IMR-90 (cell line): ENCODE measurements at regions not wholly inside any gene's neighbourhood (a gene's known extent, or its start where the extent isn't known, plus 50 kb on each side); places are given as distances from the start of the nearest gene placed in this dataset.

ENCODE experiments used
- ATAC-seq: fragments of 200-7000 bp; cut with Tn5 transposase; 2 replicates; pipeline ENCODE4 v1.9.1; 2020; ENCODE audit warnings: low read depth, mild to moderate bottlenecking, moderate library complexity
- BruUV-seq: library from RNA; stranded (reverse); fragments of 400-500 nt; replicated peaks from 2 replicates; lab custom pipeline; 2021; lab: Mats Ljungman, UMichigan
- CTCF ChIA-PET: fragments of 300-600 bp; formaldehyde crosslinking; extraction: SDS; loops from one replicate; lab custom pipeline; 2021; ENCODE audit warnings: antibody characterized with exemption; lab: Yijun Ruan, JAX
- POLR2A ChIA-PET: fragments of 300-600 bp; sonication (Branson Sonifier 250); formaldehyde crosslinking; loops from one replicate; lab custom pipeline; 2022; ENCODE audit warnings: antibody characterized with exemption; ENCODE audit not compliant: unreplicated experiment; lab: Charles Lee
- DNase-seq: peaks from one replicate; pipeline ENCODE4 v3.0.0; 2013
- H2AFZ ChIP-seq: replicated peaks from 2 replicates; pipeline ENCODE3; 2013; ENCODE audit warnings: low read length, mild to moderate bottlenecking; ENCODE audit not compliant: poor library complexity
- H2AK5ac ChIP-seq: 2 replicates; pipeline ENCODE4 v1.6.1; 2013; ENCODE audit warnings: low read depth, low read length, inconsistent platforms
- H2AK9ac ChIP-seq: replicated peaks from 2 replicates; pipeline ENCODE3; 2013; ENCODE audit warnings: mild to moderate bottlenecking, low read depth, low read length, moderate library complexity; ENCODE audit not compliant: poor library complexity
- H2BK120ac ChIP-seq: 2 replicates; pipeline ENCODE4 v1.6.1; 2013; ENCODE audit warnings: low read depth, low read length, inconsistent platforms
- H2BK15ac ChIP-seq: 3 replicates; pipeline ENCODE4 v1.6.1; 2013; ENCODE audit warnings: low read depth, low read length, inconsistent platforms
- H2BK20ac ChIP-seq: 2 replicates; pipeline ENCODE4 v1.6.1; 2013; ENCODE audit warnings: low read depth, mild to moderate bottlenecking, inconsistent platforms, low read length, moderate library complexity
- H2BK5ac ChIP-seq: 2 replicates; pipeline ENCODE4 v1.6.1; 2013; ENCODE audit warnings: mild to moderate bottlenecking, low read depth, low read length, inconsistent platforms; ENCODE audit not compliant: poor library complexity, severe bottlenecking
- H3K14ac ChIP-seq: replicated peaks from 2 replicates; pipeline ENCODE4 v1.6.1; 2013; ENCODE audit warnings: low read depth, low read length, inconsistent platforms
- H3K18ac ChIP-seq: 2 replicates; pipeline ENCODE4 v1.6.1; 2013; ENCODE audit warnings: low read depth, low read length, control low read depth
- H3K23ac ChIP-seq: 2 replicates; pipeline ENCODE4 v1.6.1; 2013; ENCODE audit warnings: low read depth, low read length, inconsistent platforms
- H3K27ac ChIP-seq: 2 replicates; pipeline ENCODE4 v1.5.1; 2013; ENCODE audit warnings: mild to moderate bottlenecking, control low read depth, low read length; ENCODE audit not compliant: insufficient read depth
- H3K27me3 ChIP-seq: 2 replicates; pipeline ENCODE4 v1.6.1; 2013; ENCODE audit warnings: low read length; ENCODE audit not compliant: control insufficient read depth, insufficient read depth
- H3K36me3 ChIP-seq: 2 replicates; pipeline ENCODE4 v1.6.1; 2013; ENCODE audit warnings: low read length, mixed read lengths; ENCODE audit not compliant: control insufficient read depth, insufficient read depth
- H3K4ac ChIP-seq: 2 replicates; pipeline ENCODE4 v1.6.1; 2013; ENCODE audit warnings: low read depth, low read length, inconsistent platforms
- H3K4me1 ChIP-seq: 2 replicates; pipeline ENCODE4 v1.6.1; 2013; ENCODE audit warnings: low read length, mixed read lengths; ENCODE audit not compliant: control insufficient read depth, insufficient read depth
- H3K4me2 ChIP-seq: 2 replicates; pipeline ENCODE4 v1.6.1; 2013; ENCODE audit warnings: low read depth, mild to moderate bottlenecking, control low read depth, low read length, moderate library complexity
- H3K4me3 ChIP-seq: 2 replicates; pipeline ENCODE4 v1.5.1; 2013; ENCODE audit warnings: low read depth, mild to moderate bottlenecking, control low read depth, low read length, moderate library complexity; ENCODE audit not compliant: insufficient read depth
- H3K56ac ChIP-seq: 2 replicates; pipeline ENCODE4 v1.6.1; 2013; ENCODE audit warnings: low read length, inconsistent platforms; ENCODE audit not compliant: insufficient read depth; ENCODE audit errors: extremely low read depth
- H3K79me1 ChIP-seq, 2 experiments: 2 replicates each; pipeline ENCODE4 v1.6.1; 2013; ENCODE audit warnings: low read length in 2 of 2, inconsistent platforms in 1 of 2, low read depth in 1 of 2
- H3K9ac ChIP-seq: 2 replicates; pipeline ENCODE4 v1.6.1; 2013; ENCODE audit warnings: low read depth, low read length, control low read depth
- H3K9me1 ChIP-seq: 2 replicates; pipeline ENCODE4 v1.6.1; 2013; ENCODE audit warnings: low read length, inconsistent platforms; ENCODE audit not compliant: insufficient read depth
- H3K9me3 ChIP-seq: 2 replicates; pipeline ENCODE4 v1.6.1; 2013; ENCODE audit warnings: low read length; ENCODE audit not compliant: control insufficient read depth, insufficient read depth
- H4K20me1 ChIP-seq: 2 replicates; pipeline ENCODE4 v1.6.1; 2013; ENCODE audit warnings: low read length, inconsistent platforms; ENCODE audit not compliant: insufficient read depth
- H4K5ac ChIP-seq: 2 replicates; pipeline ENCODE4 v1.6.1; 2013; ENCODE audit warnings: mild to moderate bottlenecking, low read depth, low read length, control low read depth
- H4K8ac ChIP-seq, 2 experiments: 2 replicates each; pipeline ENCODE4 v1.6.1; 2013; ENCODE audit warnings: low read depth in 2 of 2, low read length in 2 of 2, control low read depth in 1 of 2, inconsistent platforms in 1 of 2
- H4K91ac ChIP-seq: 2 replicates; pipeline ENCODE4 v1.6.1; 2013; ENCODE audit warnings: low read depth, low read length, inconsistent platforms; ENCODE audit not compliant: insufficient read depth
- BHLHE40 ChIP-seq: fragments of 150-350 bp; IDR thresholded peaks from 2 replicates; pipeline ENCODE4 v1.6.1; 2016; ENCODE audit warnings: mild to moderate bottlenecking, low read depth, low read length
- CEBPB ChIP-seq: IDR thresholded peaks from 2 replicates; pipeline ENCODE4 v1.6.1; 2012; ENCODE audit warnings: low read depth, low read length, improper control_type of control experiment
- CHD1 ChIP-seq: IDR thresholded peaks from 2 replicates; pipeline ENCODE4 v1.6.1; 2012; ENCODE audit warnings: low read depth, low read length, improper control_type of control experiment
- FOS ChIP-seq: fragments of 150-350 bp; IDR thresholded peaks from 2 replicates; pipeline ENCODE4 v1.6.1; 2016; ENCODE audit warnings: low read depth, low read length
- MAFK ChIP-seq: IDR thresholded peaks from 2 replicates; pipeline ENCODE4 v1.6.1; 2012; ENCODE audit warnings: low read depth, low read length, improper control_type of control experiment
- MAZ ChIP-seq: IDR thresholded peaks from 2 replicates; pipeline ENCODE4 v1.6.1; 2012; ENCODE audit warnings: low read depth, mild to moderate bottlenecking, low read length, improper control_type of control experiment, moderate library complexity, borderline replicate concordance
- MXI1 ChIP-seq: IDR thresholded peaks from 2 replicates; pipeline ENCODE4 v1.6.1; 2012; ENCODE audit warnings: low read depth, mild to moderate bottlenecking, low read length, moderate library complexity, borderline replicate concordance
- NFE2L2 ChIP-seq: fragments of 150-350 bp; IDR thresholded peaks from 2 replicates; pipeline ENCODE4 v1.6.1; 2016; ENCODE audit warnings: low read depth, mild to moderate bottlenecking, low read length
- POLR2A ChIP-seq: IDR thresholded peaks from 2 replicates; pipeline ENCODE4 v1.6.1; 2012; ENCODE audit warnings: mild to moderate bottlenecking, low read depth, low read length
- RAD21 ChIP-seq: IDR thresholded peaks from 2 replicates; pipeline ENCODE4 v1.6.1; 2012; ENCODE audit warnings: low read length, improper control_type of control experiment
- RCOR1 ChIP-seq: IDR thresholded peaks from 2 replicates; pipeline ENCODE4 v1.6.1; 2012; ENCODE audit warnings: mild to moderate bottlenecking, low read length, improper control_type of control experiment; ENCODE audit not compliant: insufficient replicate concordance
- RFX5 ChIP-seq: IDR thresholded peaks from 2 replicates; pipeline ENCODE4 v1.8.0; 2012; ENCODE audit warnings: low read depth, mild to moderate bottlenecking, low read length, moderate library complexity
- SMC3 ChIP-seq: fragments of 150-350 bp; IDR thresholded peaks from 2 replicates; pipeline ENCODE4 v1.6.1; 2016; ENCODE audit warnings: low read depth, mild to moderate bottlenecking, antibody characterized with exemption, low read length, moderate library complexity
- WGBS, 2 experiments: methylation state at CpG; one replicate each; pipeline versions ENCODE4 v1.1.5 to v1.1.7; 2013; ENCODE audit warnings: missing lambda C conversion rate in 2 of 2; ENCODE audit not compliant: insufficient read length in 1 of 2; ENCODE audit errors: extremely low coverage in 2 of 2; 5-methylcytosine and 5-hydroxymethylcytosine counted together
- dilution Hi-C: fragments of 300-500 bp; cut with HindIII; formaldehyde crosslinking; loops from one replicate; pipeline ENCODE4 v1.14.3; 2018; ENCODE audit warnings: low sequenced_read_pairs; ENCODE audit not compliant: unreplicated experiment
- in situ Hi-C: fragments of 300-500 bp; cut with MboI; formaldehyde crosslinking; loops from 3 replicates; pipeline ENCODE4 v1.14.3; 2019; ENCODE audit warnings: low sequenced_read_pairs, inconsistent platforms, mixed read lengths
- intact Hi-C: fragments of 100-400 bp; cut with micrococcal nuclease; formaldehyde crosslinking; loops from 2 replicates; pipeline ENCODE4 v1.10.0; 2022
- TF ChIP-seq, protein P1 (sequence below): conservative IDR thresholded peaks from 2 replicates; pipeline ENCODE4 v1.5.1; 2012; ENCODE audit warnings: mild to moderate bottlenecking, low read depth, low read length, improper control_type of control experiment
- TF ChIP-seq, protein P2 (sequence below): fragments of 150-350 bp; IDR thresholded peaks from 2 replicates; pipeline ENCODE4 v1.6.1; 2017; ENCODE audit warnings: mild to moderate bottlenecking, antibody characterized with exemption, low read length, low read depth
- TF ChIP-seq, protein P3 (sequence below): fragments of 150-350 bp; IDR thresholded peaks from 2 replicates; pipeline ENCODE4 v1.6.1; 2016; ENCODE audit warnings: low read depth, mild to moderate bottlenecking, low read length, moderate library complexity, borderline replicate concordance

DNA sequence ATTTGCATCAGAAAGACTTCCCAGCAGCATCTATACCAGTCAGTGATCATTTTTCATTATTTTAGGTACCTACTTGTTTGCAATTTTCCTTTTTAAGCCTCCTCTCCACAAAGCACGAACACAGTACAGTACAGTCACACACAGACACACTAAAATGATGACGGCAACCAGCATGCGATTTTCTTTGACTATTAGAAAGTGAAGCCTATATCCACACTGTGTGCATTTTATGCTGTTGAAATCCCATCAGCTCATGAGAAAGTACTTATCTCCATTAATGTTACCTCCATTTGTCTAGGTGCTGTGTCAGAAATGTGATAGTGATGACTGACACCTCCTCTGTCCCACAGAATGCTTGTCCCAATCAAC is 294.7 kb upstream of the MEIS2 start:
- no peak overlapping the region for H2BK15ac ChIP-seq
- no peaks in the 10 kb centered on the region for H4K20me1 ChIP-seq
- H2BK120ac ChIP-seq, result no peak overlapping the region
- no peak for ATAC-seq
- H2AFZ ChIP-seq, result no peak overlapping the region
- no peak overlapping the region for H4K8ac ChIP-seq
- no peak overlapping the region for H3K9ac ChIP-seq
- H3K27me3 ChIP-seq, result no peaks in the 10 kb centered on the region
- no peak for DNase-seq
- no peaks in the 10 kb centered on the region for H3K36me3 ChIP-seq
- POLR2A ChIA-PET, result no interaction called here
- no peak overlapping the region for H2AK9ac ChIP-seq
- no peak overlapping the region for H2AK5ac ChIP-seq
- H3K9me3 ChIP-seq, result 0 out of 2 replicates have a peak, but pooled peaks cover 1% of the 10 kb centered on the region
- no peak overlapping the region for H3K4ac ChIP-seq
- no peak overlapping the region for H3K18ac ChIP-seq
- H3K14ac ChIP-seq, result no peak overlapping the region
- TF ChIP-seq RFX5, result no peak
- TF ChIP-seq SMC3, result no peak
- TF ChIP-seq MXI1, result no peak
- TF ChIP-seq CEBPB, result no peak
- TF ChIP-seq, protein P1, sequence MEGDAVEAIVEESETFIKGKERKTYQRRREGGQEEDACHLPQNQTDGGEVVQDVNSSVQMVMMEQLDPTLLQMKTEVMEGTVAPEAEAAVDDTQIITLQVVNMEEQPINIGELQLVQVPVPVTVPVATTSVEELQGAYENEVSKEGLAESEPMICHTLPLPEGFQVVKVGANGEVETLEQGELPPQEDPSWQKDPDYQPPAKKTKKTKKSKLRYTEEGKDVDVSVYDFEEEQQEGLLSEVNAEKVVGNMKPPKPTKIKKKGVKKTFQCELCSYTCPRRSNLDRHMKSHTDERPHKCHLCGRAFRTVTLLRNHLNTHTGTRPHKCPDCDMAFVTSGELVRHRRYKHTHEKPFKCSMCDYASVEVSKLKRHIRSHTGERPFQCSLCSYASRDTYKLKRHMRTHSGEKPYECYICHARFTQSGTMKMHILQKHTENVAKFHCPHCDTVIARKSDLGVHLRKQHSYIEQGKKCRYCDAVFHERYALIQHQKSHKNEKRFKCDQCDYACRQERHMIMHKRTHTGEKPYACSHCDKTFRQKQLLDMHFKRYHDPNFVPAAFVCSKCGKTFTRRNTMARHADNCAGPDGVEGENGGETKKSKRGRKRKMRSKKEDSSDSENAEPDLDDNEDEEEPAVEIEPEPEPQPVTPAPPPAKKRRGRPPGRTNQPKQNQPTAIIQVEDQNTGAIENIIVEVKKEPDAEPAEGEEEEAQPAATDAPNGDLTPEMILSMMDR, result no peak
- no peak for TF ChIP-seq MAFK
- TF ChIP-seq BHLHE40, result no peak
- no peak for TF ChIP-seq FOS
- TF ChIP-seq NFE2L2, result no peak
- no peak for TF ChIP-seq POLR2A
- TF ChIP-seq MAZ, result no peak
- TF ChIP-seq, protein P2, sequence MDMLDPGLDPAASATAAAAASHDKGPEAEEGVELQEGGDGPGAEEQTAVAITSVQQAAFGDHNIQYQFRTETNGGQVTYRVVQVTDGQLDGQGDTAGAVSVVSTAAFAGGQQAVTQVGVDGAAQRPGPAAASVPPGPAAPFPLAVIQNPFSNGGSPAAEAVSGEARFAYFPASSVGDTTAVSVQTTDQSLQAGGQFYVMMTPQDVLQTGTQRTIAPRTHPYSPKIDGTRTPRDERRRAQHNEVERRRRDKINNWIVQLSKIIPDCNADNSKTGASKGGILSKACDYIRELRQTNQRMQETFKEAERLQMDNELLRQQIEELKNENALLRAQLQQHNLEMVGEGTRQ, result no peak
- TF ChIP-seq RCOR1, result no peak
- TF ChIP-seq, protein P3, sequence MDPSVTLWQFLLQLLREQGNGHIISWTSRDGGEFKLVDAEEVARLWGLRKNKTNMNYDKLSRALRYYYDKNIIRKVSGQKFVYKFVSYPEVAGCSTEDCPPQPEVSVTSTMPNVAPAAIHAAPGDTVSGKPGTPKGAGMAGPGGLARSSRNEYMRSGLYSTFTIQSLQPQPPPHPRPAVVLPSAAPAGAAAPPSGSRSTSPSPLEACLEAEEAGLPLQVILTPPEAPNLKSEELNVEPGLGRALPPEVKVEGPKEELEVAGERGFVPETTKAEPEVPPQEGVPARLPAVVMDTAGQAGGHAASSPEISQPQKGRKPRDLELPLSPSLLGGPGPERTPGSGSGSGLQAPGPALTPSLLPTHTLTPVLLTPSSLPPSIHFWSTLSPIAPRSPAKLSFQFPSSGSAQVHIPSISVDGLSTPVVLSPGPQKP, result no peak
- TF ChIP-seq CHD1, result no peak
- no peak for TF ChIP-seq RAD21
- no peak overlapping the region for H2BK20ac ChIP-seq
- dilution Hi-C loops (no loop called here), intact Hi-C loops (no loop called here), in situ Hi-C loops (no loop called here)
- no peaks in the 10 kb centered on the region for H3K9me1 ChIP-seq
- H3K4me2 ChIP-seq, result no peak overlapping the region
- H4K91ac ChIP-seq, result no peak overlapping the region
- H2BK5ac ChIP-seq, result no peak overlapping the region
- no peak overlapping the region for H3K27ac ChIP-seq
- H3K23ac ChIP-seq, result no peak overlapping the region
- H3K56ac ChIP-seq, result no peak overlapping the region
- no peaks in the 10 kb centered on the region for H3K4me1 ChIP-seq
- no peak overlapping the region for H4K5ac ChIP-seq
- no peaks in the 10 kb centered on the region for H3K79me1 ChIP-seq
- BruUV-seq, result no TSS peak
- WGBS, 2 experiments, result no CpG with 5 or more reads among the region's 3 CpGs
- CTCF ChIA-PET, result no interaction called here
- no peak overlapping the region for H3K4me3 ChIP-seq
